K562 (cell line): ENCODE measurements at regions not wholly inside any gene's neighbourhood (a gene's known extent, or its start where the extent isn't known, plus 50 kb on each side); places are given as distances from the start of the nearest gene placed in this dataset.
A peak's percentile ranks its signal among the peaks of the same experiment; 100 is the strongest.
"Not testable (repeated sequence)": the region's sequence is repeated elsewhere in the genome, so short reads cannot be mapped to it uniquely, and the experiment has no call there.

Experiments
- ATAC-seq: fragments of 200-7000 bp; cut with Tn5 transposase; 3 replicates; pipeline ENCODE4 v1.9.1; 2020; ENCODE audit warnings: moderate library complexity
- BruUV-seq: library from RNA; stranded (reverse); fragments of 400-500 nt; replicated peaks from 2 replicates; lab custom pipeline; 2021; lab: Mats Ljungman, UMichigan
- CTCF ChIA-PET: fragments of 300-600 bp; formaldehyde crosslinking; extraction: SDS; loops from one replicate; lab custom pipeline; 2021; ENCODE audit warnings: low intra/inter-chr PET ratio; lab: Yijun Ruan, JAX
- POLR2A ChIA-PET: fragments of 300-600, 350-650 bp; sonication (Branson Sonifier 250); formaldehyde crosslinking; extraction: SDS; loops from one replicate; lab custom pipeline; 2021; ENCODE audit warnings: antibody characterized with exemption, inconsistent platforms; lab: Yijun Ruan, JAX
- DNase-seq, 4 experiments: peaks; one replicate each; pipeline versions ENCODE4 v3.0.0 to v3.0.0-alpha.2; 2011 to 2018; ENCODE audit warnings: low spot score in 3 of 4, mixed read lengths in 3 of 4; ENCODE audit errors: extremely low read depth in 1 of 4
- FAIRE-seq: peaks from 2 replicates; lab custom pipeline; 2011; peaks lifted over from hg19 to GRCh38; lab: Jason Lieb, UNC
- H2AFZ ChIP-seq: 2 replicates; pipeline ENCODE4 v1.6.0; 2011; ENCODE audit warnings: low read depth, low read length, control low read depth, inconsistent platforms
- H3K27ac ChIP-seq: fragments of 200-600 bp; 3 replicates; pipeline ENCODE4 v1.8.0; 2011; ENCODE audit warnings: low read depth, mild to moderate bottlenecking, control low read depth, inconsistent platforms, low read length, moderate library complexity, mixed read lengths; ENCODE audit errors: extremely low read depth
- H3K27me3 ChIP-seq, 2 experiments: fragments of 300-600 bp in 1 of 2; 2 replicates in 1 of 2; 3 replicates in 1 of 2; pipeline versions ENCODE4 v1.6.0 to v1.8.0; 2011; ENCODE audit warnings: inconsistent platforms in 2 of 2, low read length in 2 of 2, mild to moderate bottlenecking in 1 of 2, mixed read lengths in 1 of 2, moderate library complexity in 1 of 2; ENCODE audit not compliant: control insufficient read depth in 2 of 2, insufficient read depth in 2 of 2
- H3K36me3 ChIP-seq: fragments of 300-600 bp; 3 replicates; pipeline ENCODE4 v1.8.0; 2011; ENCODE audit warnings: mild to moderate bottlenecking, low read length, inconsistent platforms; ENCODE audit not compliant: control insufficient read depth, insufficient read depth
- H3K4me1 ChIP-seq, 2 experiments: fragments of 200-600 bp in 1 of 2; replicated peaks in 1 of 2; 2 replicates in 1 of 2; 3 replicates in 1 of 2; pipeline versions ENCODE4 v1.5.1 to v1.8.0; 2011; ENCODE audit warnings: inconsistent platforms in 2 of 2, low read length in 2 of 2, mild to moderate bottlenecking in 1 of 2, mixed read lengths in 1 of 2, moderate library complexity in 1 of 2; ENCODE audit not compliant: control insufficient read depth in 2 of 2, insufficient read depth in 2 of 2
- H3K4me2 ChIP-seq: 2 replicates; pipeline ENCODE4 v1.6.1; 2011; ENCODE audit warnings: low read length, control low read depth, inconsistent platforms, mixed read lengths; ENCODE audit not compliant: insufficient read depth
- H3K4me3 ChIP-seq: fragments of 200-600 bp; sonication (generic), shearing (Covaris generic); 2 replicates; pipeline ENCODE4 v1.5.1; 2016; ENCODE audit warnings: control low read depth, inconsistent platforms
- H3K79me2 ChIP-seq: fragments of 200-600 bp; 3 replicates; pipeline ENCODE4 v1.8.0; 2011; ENCODE audit warnings: low read length, inconsistent platforms; ENCODE audit not compliant: control insufficient read depth, insufficient read depth
- H3K9ac ChIP-seq, 2 experiments: 2 replicates each; pipeline versions ENCODE4 v1.6.0 to v1.6.1; 2011; ENCODE audit warnings: low read depth in 2 of 2, low read length in 2 of 2, control low read depth in 1 of 2, inconsistent platforms in 1 of 2, mild to moderate bottlenecking in 1 of 2, mixed read lengths in 1 of 2; ENCODE audit not compliant: insufficient read depth in 1 of 2
- H3K9me1 ChIP-seq: one replicate; pipeline ENCODE4 v1.6.0; 2011; ENCODE audit warnings: inconsistent platforms, mild to moderate bottlenecking, low read length, moderate library complexity; ENCODE audit not compliant: control insufficient read depth, insufficient read depth
- H3K9me3 ChIP-seq: replicated peaks from 2 replicates; pipeline ENCODE4 v1.5.1; 2011; ENCODE audit warnings: low read depth, low read length, inconsistent platforms; ENCODE audit not compliant: control insufficient read depth, insufficient read depth
- H4K20me1 ChIP-seq: replicated peaks from 2 replicates; pipeline ENCODE4 v1.6.1; 2011; ENCODE audit warnings: low read length, inconsistent platforms, mixed read lengths; ENCODE audit not compliant: control insufficient read depth, insufficient read depth
- ARNT ChIP-seq, 2 experiments: fragments of 450-650 bp; IDR thresholded peaks; 2 replicates each; pipeline ENCODE4 v1.6.1; 2016; ENCODE audit warnings: mild to moderate bottlenecking in 1 of 2
- ELF4 ChIP-seq: fragments of 450-650 bp; formaldehyde crosslinking; IDR thresholded peaks from 2 replicates; pipeline ENCODE4 v1.4.0; 2022; ENCODE audit warnings: missing genetic modification characterization
- NCOA1 ChIP-seq: fragments of 450-650 bp; IDR thresholded peaks from 2 replicates; pipeline ENCODE4 v1.6.1; 2016; ENCODE audit warnings: low read depth
- POLR2B ChIP-seq: fragments of 450-650 bp; IDR thresholded peaks from 2 replicates; pipeline ENCODE4 v1.6.1; 2018; ENCODE audit warnings: low read depth; ENCODE audit not compliant: partially characterized antibody
- TARDBP ChIP-seq: fragments of 450-650 bp; IDR thresholded peaks from 2 replicates; pipeline ENCODE4 v1.6.1; 2016
- WGBS: fragments of 100-300 bp; shearing (Covaris generic); methylation state at CpG from one replicate; pipeline ENCODE4 v1.1.6; 2016; ENCODE audit warnings: low coverage, mixed read lengths; ENCODE audit not compliant: insufficient coverage; ENCODE audit errors: missing lambda C conversion rate; 5-methylcytosine and 5-hydroxymethylcytosine counted together
- in situ Hi-C: fragments of 300-500 bp; cut with MboI; formaldehyde crosslinking; loops from 4 replicates; pipeline ENCODE4 v1.15.0; 2018; ENCODE audit warnings: inconsistent platforms, mixed read lengths
- intact Hi-C: fragments of 100-400 bp; cut with micrococcal nuclease; formaldehyde crosslinking; loops from 2 replicates; pipeline ENCODE4 v1.14.2; 2022

DNA sequence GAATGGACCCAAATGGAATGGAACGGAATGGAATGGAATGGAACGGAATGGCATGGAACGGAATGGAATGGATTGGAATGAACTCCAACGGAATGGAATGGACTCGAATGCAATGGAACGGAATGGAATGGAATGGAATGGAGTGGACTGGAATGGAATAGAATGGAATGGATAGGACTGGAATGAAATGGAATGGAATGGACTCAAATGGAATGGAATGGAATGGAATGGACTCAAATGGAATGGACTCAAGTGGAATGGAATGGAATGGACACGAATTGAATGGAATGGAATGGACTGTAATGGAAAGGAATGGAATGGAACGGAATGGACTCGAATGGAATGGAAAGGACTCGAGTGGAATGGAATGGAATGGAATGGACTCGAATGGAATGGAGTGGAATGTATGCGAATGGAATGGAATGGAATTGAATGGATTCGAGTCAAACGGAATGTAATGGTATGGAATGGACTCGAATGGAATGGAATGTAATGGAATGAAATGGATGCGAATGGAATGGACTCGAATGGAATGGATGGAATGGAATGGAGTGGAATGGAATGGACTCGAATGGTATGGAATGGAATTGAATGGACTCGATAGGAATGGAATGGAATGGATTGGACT lies 101.0 kb upstream of the FBXO28 start:
- FAIRE-seq, H3K9me1 ChIP-seq, H3K27me3 ChIP-seq, POLR2A ChIA-PET, BruUV-seq, H3K4me1 ChIP-seq, H3K4me2 ChIP-seq, H3K9ac ChIP-seq, DNase-seq, in situ Hi-C loops, H3K36me3 ChIP-seq, ATAC-seq, H3K4me3 ChIP-seq, intact Hi-C loops, H3K27ac ChIP-seq, H4K20me1 ChIP-seq, H3K79me2 ChIP-seq, H2AFZ ChIP-seq: not testable (repeated sequence)
- 81% methylated on average over 19 of the region's 19 CpGs for WGBS
- CTCF ChIA-PET: interaction anchor here (0.7 kb wide), 1 partner anchor 400 kb away, joined by 3 read pairs; no protein-coding TSS in a partner anchor
- H3K9me3 ChIP-seq: peaks cover 27% of the 10 kb centered on the region
- TF ChIP-seq POLR2B (peak; percentile 16), ELF4 (CRISPR knock-in tag) (0 out of 2 replicates have a peak, but pooled peaks have one; percentile 3), TARDBP (peak; percentile 68; the same call in 1 of the 2 replicates), NCOA1 (0 out of 2 replicates have a peak, but pooled peaks have one; percentile 57), ARNT (IDR thresholded peaks at IDR 0.05) (0 out of 4 replicates have a peak, but pooled peaks of 1 of the 2 experiments have one; percentile 16)

- H3K4me1 ChIP-seq, H3K27me3 ChIP-seq, H3K9ac ChIP-seq, BruUV-seq, intact Hi-C loops, FAIRE-seq, ATAC-seq, H3K36me3 ChIP-seq, H3K79me2 ChIP-seq, H3K27ac ChIP-seq, CTCF ChIA-PET, H3K4me2 ChIP-seq, H4K20me1 ChIP-seq, H2AFZ ChIP-seq, DNase-seq, POLR2A ChIA-PET, in situ Hi-C loops, H3K4me3 ChIP-seq, H3K9me1 ChIP-seq: not testable (repeated sequence)
- 91% methylated on average over 15 of the region's 15 CpGs for WGBS
- H3K9me3 ChIP-seq: peaks cover 27% of the 10 kb centered on the region
These were observed 101.7 kb upstream of the FBXO28 start for GRCh38 chr1:224012162-224012561.
